ENCODE measurements at regions not wholly inside any gene's neighbourhood (a gene's known extent, or its start where the extent isn't known, plus 50 kb on each side); places are given as distances from the start of the nearest gene placed in this dataset.

DNA sequence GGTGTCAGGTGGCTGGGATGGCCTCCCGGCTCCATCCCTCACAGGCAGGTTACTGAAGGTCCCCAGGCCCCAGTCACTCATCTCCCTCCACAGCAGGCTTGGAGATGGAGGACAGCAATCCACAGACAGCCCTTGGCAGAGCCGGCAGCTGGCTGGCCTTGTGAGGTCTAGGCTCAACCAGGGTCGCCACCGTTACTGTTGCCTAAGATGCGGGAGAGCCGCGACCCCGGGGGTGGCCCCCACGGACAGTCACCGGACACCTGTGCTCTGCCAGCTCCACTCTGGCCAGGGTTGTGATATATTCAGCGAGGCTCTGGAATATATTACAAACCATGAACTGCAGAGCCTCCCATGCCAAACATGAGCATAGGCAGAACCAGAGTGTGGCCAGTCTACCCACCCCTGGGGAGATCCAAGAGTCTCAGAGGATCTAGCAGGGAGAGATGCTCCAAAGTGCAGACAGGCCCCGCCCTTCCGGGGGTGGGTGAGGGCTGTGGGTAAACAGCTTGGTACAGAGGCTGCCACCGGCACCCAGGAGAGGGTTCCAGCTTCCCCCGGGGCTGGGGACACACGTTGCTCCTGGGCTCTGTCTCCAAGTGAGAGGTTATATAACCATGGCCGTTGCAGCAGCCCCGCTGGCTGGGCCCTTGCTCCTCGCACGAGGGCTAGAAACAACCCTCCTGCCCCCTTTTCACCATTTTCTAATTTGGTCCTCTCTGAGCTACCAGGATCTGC lies 55.9 kb upstream of the DIO3 start:
- no peak overlapping the region for H2AK9ac ChIP-seq (replicated peaks; ENCODE audit: low read depth, low read length, poor library complexity)
- 40% methylated on average over 2 of the region's 20 CpGs; no CpG with 5 or more reads in 1 of the 2 experiments for WGBS, 2 experiments (ENCODE audit: extremely low coverage in 2 of 2, insufficient read length in 1 of 2)
- in situ Hi-C loops (cut with MboI; ENCODE audit: low sequenced_read_pairs) (no loop called here), intact Hi-C loops (cut with micrococcal nuclease) (no loop called here), dilution Hi-C loops (cut with HindIII; ENCODE audit: low sequenced_read_pairs, unreplicated experiment) (no loop called here)
- no peaks in the 10 kb centered on the region for H4K20me1 ChIP-seq (ENCODE audit: insufficient read depth, low read length)
- no peaks in the 10 kb centered on the region for H3K36me3 ChIP-seq (ENCODE audit: control insufficient read depth, insufficient read depth, low read length)
- H2BK5ac ChIP-seq (ENCODE audit: low read depth, low read length, poor library complexity, severe bottlenecking) = no peak overlapping the region
- no peak overlapping the region for H2AK5ac ChIP-seq (ENCODE audit: low read depth, low read length)
- H3K4ac ChIP-seq (ENCODE audit: low read depth, low read length) = no peak overlapping the region
- H2AFZ ChIP-seq (replicated peaks; ENCODE audit: low read length, poor library complexity) = no peak overlapping the region
- no peak overlapping the region for H4K91ac ChIP-seq (ENCODE audit: insufficient read depth, low read depth, low read length)
- no peak overlapping the region for H3K9ac ChIP-seq (ENCODE audit: low read depth, low read length)
- H3K79me1 ChIP-seq (ENCODE audit: low read depth in 1 of 2, low read length in 2 of 2) = no peaks in the 10 kb centered on the region
- no peak overlapping the region for H4K5ac ChIP-seq (ENCODE audit: low read depth, low read length)
- no peak overlapping the region for H3K56ac ChIP-seq (ENCODE audit: extremely low read depth, insufficient read depth, low read length)
- no peak overlapping the region for H2BK120ac ChIP-seq (ENCODE audit: low read depth, low read length)
- ChIA-PET CTCF (no interaction called here), POLR2A (ENCODE audit: unreplicated experiment) (no interaction called here)
- H3K27me3 ChIP-seq (ENCODE audit: control insufficient read depth, insufficient read depth, low read length) = peaks cover 26% of the 10 kb centered on the region; the same call in 1 of the 2 replicates
- no peak overlapping the region for H2BK15ac ChIP-seq (ENCODE audit: low read depth, low read length)
- TF ChIP-seq MAFK (IDR thresholded peaks at IDR 0.05; ENCODE audit: low read depth, low read length) = no peak
- no peak for TF ChIP-seq BHLHE40 (IDR thresholded peaks at IDR 0.05; ENCODE audit: low read depth, low read length)
- TF ChIP-seq CEBPB (IDR thresholded peaks at IDR 0.05; ENCODE audit: low read depth, low read length) = no peak
- no peak for TF ChIP-seq SMC3 (IDR thresholded peaks at IDR 0.05; ENCODE audit: low read depth, low read length)
- TF ChIP-seq POLR2A (IDR thresholded peaks at IDR 0.05; ENCODE audit: low read depth, low read length) = no peak
- TF ChIP-seq FOS (IDR thresholded peaks at IDR 0.05; ENCODE audit: low read depth, low read length) = no peak
- no peak for TF ChIP-seq USF2 (IDR thresholded peaks at IDR 0.05; ENCODE audit: low read depth, low read length)
- no peak for TF ChIP-seq RAD21 (IDR thresholded peaks at IDR 0.05; ENCODE audit: low read length)
- H2BK20ac ChIP-seq (ENCODE audit: low read depth, low read length) = no peak overlapping the region
- ATAC-seq (ENCODE audit: low read depth) (no peak), DNase-seq (no peak)
- H3K27ac ChIP-seq (ENCODE audit: insufficient read depth, low read length) = no peak overlapping the region
- no peaks in the 10 kb centered on the region for H3K9me1 ChIP-seq (ENCODE audit: insufficient read depth, low read length)
- H3K4me3 ChIP-seq (ENCODE audit: insufficient read depth, low read depth, low read length) = no peak overlapping the region
- no TSS peak for BruUV-seq (replicated peaks)
- H3K23ac ChIP-seq (ENCODE audit: low read depth, low read length) = no peak overlapping the region
- no peaks in the 10 kb centered on the region for H3K4me1 ChIP-seq (ENCODE audit: control insufficient read depth, insufficient read depth, low read length)
- H3K4me2 ChIP-seq (ENCODE audit: low read depth, low read length) = no peak overlapping the region
- H3K14ac ChIP-seq (replicated peaks; ENCODE audit: low read depth, low read length) = no peak overlapping the region
- peaks cover 5% of the 10 kb centered on the region for H3K9me3 ChIP-seq (ENCODE audit: control insufficient read depth, insufficient read depth, low read length)
- no peak overlapping the region for H3K18ac ChIP-seq (ENCODE audit: low read depth, low read length)
- H4K8ac ChIP-seq (ENCODE audit: low read depth in 2 of 2, low read length in 2 of 2) = no peak overlapping the region
